GM12878 (cell line): ENCODE measurements at regions not wholly inside any gene's neighbourhood (a gene's known extent, or its start where the extent isn't known, plus 50 kb on each side); places are given as distances from the start of the nearest gene placed in this dataset.

Experiments used
- BHLHE40 ChIP-seq, 2 experiments: fragments of 450-650 bp in 1 of 2; IDR thresholded peaks; 2 replicates each; pipeline ENCODE4 v1.6.1; 2011 to 2017; ENCODE audit warnings: low read depth in 2 of 2, borderline replicate concordance in 1 of 2, improper control_type of control experiment in 1 of 2, low read length in 1 of 2, mild to moderate bottlenecking in 1 of 2
- CTCF ChIP-seq, 3 experiments: IDR thresholded peaks in 2 of 3; conservative IDR thresholded peaks in 1 of 3; 2 replicates each; pipeline ENCODE4 v1.5.1; 2011; ENCODE audit warnings: low read depth in 3 of 3, low read length in 3 of 3, mild to moderate bottlenecking in 3 of 3, control low read depth in 2 of 3, moderate library complexity in 2 of 3, inconsistent platforms in 1 of 3, mixed read lengths in 1 of 3; ENCODE audit not compliant: control insufficient read depth in 2 of 3, insufficient read depth in 1 of 3; ENCODE audit errors: extremely low read depth in 1 of 3
- EP300 ChIP-seq, 2 experiments: fragments of 150-350 bp in 1 of 2; IDR thresholded peaks; 2 replicates each; pipeline ENCODE4 v1.6.1; 2011 to 2012; ENCODE audit warnings: low read depth in 2 of 2, low read length in 2 of 2, borderline replicate concordance in 1 of 2, improper control_type of control experiment in 1 of 2, inconsistent platforms in 1 of 2; ENCODE audit not compliant: control insufficient read depth in 1 of 2
- EZH2 ChIP-seq: IDR thresholded peaks from 2 replicates; pipeline ENCODE4 v1.6.1; 2012; ENCODE audit warnings: low read depth, mild to moderate bottlenecking, control low read depth, inconsistent platforms, low read length, borderline replicate concordance; ENCODE audit not compliant: control insufficient read depth
- FOS ChIP-seq: IDR thresholded peaks from 3 replicates; pipeline ENCODE4 v1.6.1; 2011; ENCODE audit warnings: borderline replicate concordance; ENCODE audit not compliant: insufficient read length; ENCODE audit errors: extremely low read depth
- FOXM1 ChIP-seq: IDR thresholded peaks from 2 replicates; pipeline ENCODE4 v1.6.1; 2012; ENCODE audit warnings: low read depth, mild to moderate bottlenecking, inconsistent platforms, low read length, moderate library complexity
- NFIC ChIP-seq: IDR thresholded peaks from 2 replicates; pipeline ENCODE4 v1.6.1; 2012; ENCODE audit warnings: low read depth, mild to moderate bottlenecking, inconsistent platforms, low read length, moderate library complexity
- POLR2A ChIP-seq: IDR thresholded peaks from 2 replicates; pipeline ENCODE4 v1.6.1; 2011; ENCODE audit warnings: low read depth, mild to moderate bottlenecking, low read length
- RAD21 ChIP-seq: IDR thresholded peaks from 2 replicates; pipeline ENCODE4 v1.6.1; 2011; ENCODE audit warnings: mild to moderate bottlenecking, low read depth, low read length, moderate library complexity; ENCODE audit not compliant: insufficient read depth
- RELA ChIP-seq: fragments of 450-650 bp; IDR thresholded peaks from 2 replicates; pipeline ENCODE4 v1.8.0; 2014; ENCODE audit warnings: borderline replicate concordance; ENCODE audit not compliant: partially characterized antibody
- TF ChIP-seq, protein P1 (sequence below): IDR thresholded peaks from 2 replicates; pipeline ENCODE4 v1.6.1; 2012; ENCODE audit warnings: mild to moderate bottlenecking, low read depth, low read length

GRCh38 chr7:155204744-155205367 lies 92.8 kb upstream of the INSIG1 start:
- TF ChIP-seq CTCF (IDR thresholded peaks at IDR 0.05 in 2 of 3, conservative IDR thresholded peaks at IDR 0.05 in 1 of 3; ENCODE audit: control insufficient read depth in 2 of 3, extremely low read depth in 1 of 3, insufficient read depth in 1 of 3, low read depth in 3 of 3, low read length in 3 of 3) (no peak), FOS (no peak), EZH2 (no peak), POLR2A (no peak), BHLHE40 (IDR thresholded peaks at IDR 0.05; ENCODE audit: borderline replicate concordance in 1 of 2, low read depth in 2 of 2, low read length in 1 of 2) (no peak), RAD21 (no peak), FOXM1 (no peak), RELA (no peak), NFIC (no peak), EP300 (IDR thresholded peaks at IDR 0.05; ENCODE audit: borderline replicate concordance in 1 of 2, control insufficient read depth in 1 of 2, low read depth in 2 of 2, low read length in 2 of 2) (no peak)
- TF ChIP-seq, protein P1, sequence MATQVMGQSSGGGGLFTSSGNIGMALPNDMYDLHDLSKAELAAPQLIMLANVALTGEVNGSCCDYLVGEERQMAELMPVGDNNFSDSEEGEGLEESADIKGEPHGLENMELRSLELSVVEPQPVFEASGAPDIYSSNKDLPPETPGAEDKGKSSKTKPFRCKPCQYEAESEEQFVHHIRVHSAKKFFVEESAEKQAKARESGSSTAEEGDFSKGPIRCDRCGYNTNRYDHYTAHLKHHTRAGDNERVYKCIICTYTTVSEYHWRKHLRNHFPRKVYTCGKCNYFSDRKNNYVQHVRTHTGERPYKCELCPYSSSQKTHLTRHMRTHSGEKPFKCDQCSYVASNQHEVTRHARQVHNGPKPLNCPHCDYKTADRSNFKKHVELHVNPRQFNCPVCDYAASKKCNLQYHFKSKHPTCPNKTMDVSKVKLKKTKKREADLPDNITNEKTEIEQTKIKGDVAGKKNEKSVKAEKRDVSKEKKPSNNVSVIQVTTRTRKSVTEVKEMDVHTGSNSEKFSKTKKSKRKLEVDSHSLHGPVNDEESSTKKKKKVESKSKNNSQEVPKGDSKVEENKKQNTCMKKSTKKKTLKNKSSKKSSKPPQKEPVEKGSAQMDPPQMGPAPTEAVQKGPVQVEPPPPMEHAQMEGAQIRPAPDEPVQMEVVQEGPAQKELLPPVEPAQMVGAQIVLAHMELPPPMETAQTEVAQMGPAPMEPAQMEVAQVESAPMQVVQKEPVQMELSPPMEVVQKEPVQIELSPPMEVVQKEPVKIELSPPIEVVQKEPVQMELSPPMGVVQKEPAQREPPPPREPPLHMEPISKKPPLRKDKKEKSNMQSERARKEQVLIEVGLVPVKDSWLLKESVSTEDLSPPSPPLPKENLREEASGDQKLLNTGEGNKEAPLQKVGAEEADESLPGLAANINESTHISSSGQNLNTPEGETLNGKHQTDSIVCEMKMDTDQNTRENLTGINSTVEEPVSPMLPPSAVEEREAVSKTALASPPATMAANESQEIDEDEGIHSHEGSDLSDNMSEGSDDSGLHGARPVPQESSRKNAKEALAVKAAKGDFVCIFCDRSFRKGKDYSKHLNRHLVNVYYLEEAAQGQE: no peak
